Activated effector memory CD4-positive, alpha-beta T cell treated with anti-CD3 and anti-CD28 coated beads, Interleukin-2, amount 50 U/mL, for 16 hours (primary cell): ENCODE measurements at regions not wholly inside any gene's neighbourhood (a gene's known extent, or its start where the extent isn't known, plus 50 kb on each side); places are given as distances from the start of the nearest gene placed in this dataset.

ENCODE experiments used
- DNase-seq: peaks from one replicate; pipeline ENCODE4 v3.0.0-alpha.2; 2020

DNA sequence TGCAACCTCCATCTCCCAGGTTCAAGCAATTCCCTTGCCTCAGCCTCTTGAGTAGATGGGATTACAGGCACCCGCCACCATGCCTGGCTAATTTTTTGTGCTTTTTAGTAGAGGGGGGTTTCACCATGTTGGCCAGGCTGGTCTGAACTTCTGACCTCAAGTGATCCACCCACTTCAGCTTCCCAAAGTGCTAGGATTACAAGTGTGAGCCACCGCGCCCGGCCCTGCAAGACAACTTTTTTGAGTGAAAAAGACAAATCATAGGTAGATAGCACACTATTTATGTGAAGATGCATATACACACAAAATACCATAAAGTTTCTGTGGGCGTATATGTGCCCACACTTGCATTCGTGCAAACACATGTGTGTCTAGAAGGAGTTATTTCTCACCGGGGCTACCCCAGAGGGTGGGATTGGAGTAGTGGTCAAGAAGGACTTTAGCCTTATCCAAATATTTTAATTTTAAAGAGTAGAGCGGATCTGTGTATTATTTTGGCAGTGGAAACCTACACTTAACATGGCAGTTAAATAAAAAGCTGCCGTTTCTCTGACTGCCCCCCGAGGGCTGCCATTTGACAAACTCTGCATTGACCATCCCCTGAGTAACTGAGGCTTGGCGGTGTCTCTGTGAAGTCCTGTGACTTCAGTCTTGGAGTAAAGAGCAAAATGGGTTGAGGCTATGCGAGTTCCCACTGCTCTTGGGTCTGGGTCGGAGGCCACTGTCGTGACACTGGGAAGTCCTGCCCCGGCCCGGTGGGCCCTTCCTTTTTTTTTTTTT is 93.4 kb upstream of the PTCH1 start:
- no peak for DNase-seq

DNA sequence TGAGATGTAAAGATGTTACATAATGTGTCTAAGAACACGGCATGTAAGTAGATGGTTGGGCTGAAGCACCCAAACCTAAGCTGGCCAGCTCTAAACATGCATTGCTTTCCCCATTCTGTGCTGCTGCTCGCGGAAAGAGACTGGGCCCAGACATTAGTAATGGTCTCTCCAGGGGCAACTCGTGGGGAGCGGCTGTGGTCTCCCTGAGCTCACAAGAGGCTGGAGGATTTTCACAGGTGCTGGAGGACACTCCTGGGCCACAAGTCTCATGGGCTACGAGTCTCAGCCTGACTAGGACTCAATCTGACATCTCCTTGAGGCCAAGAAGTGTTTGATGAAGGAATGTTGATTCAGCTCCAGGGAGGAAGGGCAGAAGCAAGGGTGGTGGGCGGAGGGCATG is 92.7 kb upstream of the PTCH1 start:
- no peak for DNase-seq

DNA sequence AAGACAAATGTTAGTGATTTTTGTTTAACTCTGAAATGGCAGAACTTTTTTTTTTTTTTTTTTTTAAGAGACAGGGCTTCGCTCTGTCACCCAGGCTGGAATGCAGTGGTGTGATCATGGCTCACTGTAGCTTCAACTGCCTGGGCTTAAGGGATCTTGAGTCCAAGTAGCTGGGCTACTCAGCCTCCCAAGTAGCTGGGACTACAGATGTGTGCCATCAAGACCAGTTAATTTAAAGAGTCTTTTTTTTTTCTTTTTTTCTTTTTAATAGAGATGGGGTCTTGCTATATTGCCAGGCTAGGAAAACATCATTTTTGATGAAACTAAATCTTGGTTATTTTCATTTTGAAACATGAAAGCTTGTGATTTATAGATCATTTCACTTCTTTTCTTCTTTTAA is 91.6 kb upstream of the PTCH1 start:
- no peak for DNase-seq

DNA sequence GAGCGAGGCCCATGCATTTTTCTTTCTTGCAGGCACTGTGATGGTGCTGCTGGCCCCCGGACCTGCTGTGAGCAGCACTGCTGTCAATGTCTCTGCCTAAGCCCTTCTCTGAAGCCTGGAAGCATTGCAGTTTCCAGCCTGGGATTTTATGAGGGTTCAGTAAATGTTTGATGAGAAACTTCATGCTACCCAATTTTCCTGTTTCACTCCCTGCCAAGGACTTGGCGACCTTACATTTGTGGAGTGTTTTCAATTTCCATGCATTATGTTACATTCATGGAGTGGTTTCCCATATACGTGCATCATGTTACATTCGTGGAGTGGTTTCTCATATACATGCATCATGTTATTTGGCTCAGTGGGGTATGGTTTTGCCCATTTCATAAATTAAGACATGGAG is 90.7 kb upstream of the PTCH1 start:
- no peak for DNase-seq

DNA sequence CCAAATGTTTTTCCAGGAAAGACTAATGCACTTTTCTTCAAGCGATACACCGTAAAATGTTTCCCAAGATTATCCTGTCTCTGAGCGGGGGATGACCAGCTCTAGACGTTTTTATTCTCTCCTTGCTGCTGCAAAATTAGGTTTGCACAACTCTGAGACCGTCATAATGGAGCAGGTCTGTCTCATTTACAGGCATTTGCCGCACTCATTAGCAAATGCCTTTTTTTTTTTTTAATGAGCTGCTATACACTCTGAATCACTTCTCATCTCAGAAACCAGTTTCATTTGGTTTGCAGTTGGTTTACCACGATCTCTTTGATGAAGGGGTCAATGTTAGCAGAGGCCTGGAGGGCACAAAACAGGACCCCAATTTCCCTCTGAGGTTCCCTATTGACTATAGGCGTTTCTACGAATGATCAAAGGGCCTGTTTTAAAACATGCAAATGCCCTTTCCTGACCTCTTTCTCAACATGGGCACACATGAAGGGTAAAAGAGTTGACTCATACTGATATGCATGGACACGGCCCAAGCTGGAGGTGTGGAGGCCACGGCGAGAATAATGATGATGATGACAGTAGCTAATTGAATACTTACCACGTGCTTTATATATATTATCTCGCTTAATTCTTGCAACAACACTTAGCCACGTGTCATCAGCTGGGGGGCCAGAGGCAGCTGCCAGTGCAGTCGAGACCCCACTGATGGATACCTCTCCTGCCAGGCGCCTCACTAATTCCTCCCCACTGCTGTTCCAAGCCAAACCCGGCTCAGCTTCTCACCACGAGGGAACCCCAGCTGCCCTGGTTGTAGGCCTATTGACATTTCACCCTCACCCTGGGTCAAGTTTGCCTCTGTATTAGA is 89.9 kb upstream of the PTCH1 start:
- no peak for DNase-seq

DNA sequence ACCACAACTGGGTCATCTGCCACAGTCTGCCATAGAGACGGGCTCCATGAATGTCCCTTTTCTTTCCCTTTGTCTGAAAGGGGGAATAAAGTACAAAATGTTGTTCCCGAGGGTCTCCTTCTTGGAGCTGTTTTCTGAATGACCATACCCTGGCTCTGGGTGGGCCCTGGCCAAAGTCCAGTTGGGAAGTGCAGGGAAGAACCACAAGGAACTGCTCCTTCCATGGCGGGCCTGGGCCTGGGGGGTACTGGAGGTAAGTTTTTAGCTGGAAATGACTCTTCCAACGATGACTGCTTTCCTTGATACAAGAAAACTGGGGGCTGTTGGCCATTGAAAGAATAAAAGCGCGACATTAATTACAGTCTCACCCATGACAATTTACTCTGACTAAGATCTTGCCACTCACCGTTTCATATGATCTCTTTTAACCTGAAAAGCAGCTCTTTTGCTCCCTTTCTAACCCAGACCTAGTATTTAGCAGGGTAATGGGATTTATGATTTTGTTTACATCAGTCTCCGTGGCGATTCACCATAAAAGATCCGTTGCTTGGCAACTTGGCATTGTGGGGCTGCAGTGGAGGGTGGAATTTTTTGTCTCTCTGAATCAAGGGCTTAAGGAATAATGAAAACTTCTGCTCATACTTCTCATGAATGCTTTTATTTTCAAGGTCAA is 89.2 kb upstream of the PTCH1 start:
- DNase-seq: no peak

DNA sequence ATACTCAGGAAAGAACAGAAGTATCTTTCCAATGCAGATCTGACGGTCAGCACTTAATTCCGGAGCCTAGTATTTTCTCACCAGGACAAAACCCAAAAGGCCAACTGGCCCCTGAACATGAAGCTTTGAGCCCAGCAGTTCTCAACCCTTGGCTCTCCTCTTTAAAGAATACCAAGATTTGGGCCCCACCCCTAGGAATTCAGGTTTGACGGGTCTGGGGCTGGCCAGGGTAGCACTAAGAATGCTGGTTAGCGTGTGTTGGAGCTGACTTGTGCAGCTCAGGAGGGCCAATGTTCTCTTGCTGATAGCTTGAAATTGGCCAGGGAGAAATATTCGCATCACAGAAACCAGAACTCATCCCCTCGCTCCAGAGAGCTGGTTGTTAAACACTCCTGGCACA is 88.3 kb upstream of the PTCH1 start:
- no peak for DNase-seq

GRCh38 chr9:95598236-95598635 is 81.5 kb upstream of the PTCH1 start:
- no peak for DNase-seq

GRCh38 chr9:95595721-95596295 is 79.0 kb upstream of the PTCH1 start:
- no peak for DNase-seq

GRCh38 chr9:95592931-95593330 is 76.2 kb upstream of the PTCH1 start:
- no peak for DNase-seq

GRCh38 chr9:95588724-95589588 is 72.2 kb upstream of the PTCH1 start:
- DNase-seq: no peak

GRCh38 chr9:95587021-95587964 is 70.5 kb upstream of the PTCH1 start:
- DNase-seq: no peak

GRCh38 chr9:95586326-95586725 is 69.6 kb upstream of the PTCH1 start:
- DNase-seq: no peak

GRCh38 chr9:95585824-95586223 is 69.1 kb upstream of the PTCH1 start:
- no peak for DNase-seq

- DNase-seq: no peak
Observed at GRCh38 chr9:95584176-95584575, 67.4 kb upstream of the PTCH1 start.

GRCh38 chr9:95581900-95582299 is 65.1 kb upstream of the PTCH1 start:
- no peak for DNase-seq

DNA sequence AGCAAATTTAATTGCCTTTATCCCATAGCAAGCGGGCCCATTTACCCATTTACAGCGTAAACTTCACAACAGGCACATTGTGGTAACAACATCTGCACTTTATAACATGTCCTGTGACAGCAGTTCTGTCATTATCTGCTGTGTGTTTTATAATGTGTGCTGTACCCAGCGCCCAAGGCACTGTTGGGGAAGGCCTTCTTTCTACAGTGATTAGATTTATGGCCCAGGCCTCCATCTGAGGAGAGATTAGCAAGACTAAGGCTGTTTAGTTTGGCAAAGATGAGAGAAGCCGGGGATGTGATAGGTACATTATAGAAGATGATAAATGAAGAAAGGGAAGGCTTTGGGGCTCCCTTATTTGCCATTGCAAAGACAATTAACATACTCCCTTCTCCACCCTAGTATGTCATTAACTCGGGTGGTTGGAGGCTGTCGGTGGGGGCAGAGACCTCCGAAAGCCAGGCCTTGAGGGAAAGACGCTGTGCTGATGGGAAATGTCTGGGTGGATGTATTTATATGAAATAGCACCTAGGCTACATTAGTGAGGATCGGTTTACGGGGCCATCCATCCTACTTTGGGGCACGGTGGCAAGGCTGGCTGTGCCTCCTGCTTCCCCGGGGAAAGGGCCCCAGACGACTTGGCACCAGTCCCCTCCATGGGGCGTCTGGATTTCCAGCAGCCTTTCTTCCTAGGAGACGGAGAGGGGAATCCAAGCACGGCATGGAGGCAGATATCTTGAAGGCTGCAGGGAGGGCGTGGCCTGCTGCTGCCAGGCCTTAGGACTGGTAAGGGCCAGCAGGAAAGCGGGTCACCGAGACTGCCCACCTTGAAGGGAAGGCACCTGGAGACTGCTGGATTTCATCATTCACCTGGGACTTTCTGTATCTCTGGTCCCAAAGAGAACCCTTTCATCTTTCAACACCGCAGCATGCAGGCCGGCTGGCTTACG is 64.3 kb upstream of the PTCH1 start:
- no peak for DNase-seq

DNA sequence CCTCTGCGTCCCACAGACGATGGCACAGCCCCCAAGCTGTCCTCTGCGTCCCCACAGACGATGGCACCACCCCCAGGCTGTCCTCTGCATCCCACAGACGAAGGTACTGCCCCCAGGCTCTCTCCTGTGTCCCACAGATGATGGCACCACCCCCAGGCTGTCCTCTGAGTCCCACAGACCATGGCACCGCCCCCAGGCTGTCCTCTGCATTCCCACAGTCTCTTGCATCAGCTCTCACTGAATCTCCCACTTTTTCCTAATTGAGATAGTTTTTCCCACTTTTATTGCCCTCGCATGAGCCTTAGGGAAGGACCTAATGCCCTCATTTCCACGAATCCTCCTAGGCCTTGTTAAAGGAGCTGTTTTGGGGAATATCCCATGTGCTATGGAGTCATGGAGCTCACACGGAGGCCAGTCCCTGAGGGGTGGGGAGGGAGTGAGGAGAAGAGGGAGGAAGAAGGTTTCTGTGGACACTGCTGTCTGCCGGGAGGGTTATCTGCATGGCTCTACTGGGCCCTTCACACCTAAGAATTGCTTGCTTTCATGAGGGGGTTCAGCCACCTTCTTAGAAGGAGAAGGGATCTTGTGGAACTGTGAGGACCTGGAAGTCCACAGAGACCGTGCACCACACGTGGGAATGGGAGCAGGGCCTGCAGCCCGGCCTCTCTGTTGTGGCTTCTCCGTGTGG is 58.2 kb upstream of the PTCH1 start:
- no peak for DNase-seq

DNA sequence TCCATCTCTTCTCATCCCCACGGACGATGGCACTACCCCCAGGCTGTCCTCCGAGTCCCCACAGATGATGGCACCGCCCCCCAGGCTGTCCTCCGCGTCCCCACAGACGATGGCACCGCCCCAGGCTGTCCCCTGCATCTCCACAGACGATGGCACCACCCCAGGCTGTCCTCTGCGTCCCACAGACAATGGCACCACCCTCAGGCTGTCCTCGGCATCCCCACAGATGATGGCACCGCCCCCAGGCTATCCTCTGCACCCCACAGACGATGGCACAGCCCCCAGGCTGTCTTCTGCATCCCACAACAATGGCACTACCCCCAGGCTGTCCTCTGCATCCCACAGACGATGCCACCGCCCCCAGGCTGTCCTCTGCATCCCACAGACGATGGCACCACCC is 57.4 kb upstream of the PTCH1 start:
- DNase-seq: no peak
